Glomerular visceral epithelial cell (primary cell): ENCODE measurements at regions not wholly inside any gene's neighbourhood (a gene's known extent, or its start where the extent isn't known, plus 50 kb on each side); places are given as distances from the start of the nearest gene placed in this dataset.
"Not testable (repeated sequence)": the region's sequence is repeated elsewhere in the genome, so short reads cannot be mapped to it uniquely, and the experiment has no call there.

Experiments used
- DNase-seq: peaks from one replicate; pipeline ENCODE4 v3.0.0-alpha.2; 2016; ENCODE audit errors: extremely low spot score

- no peak for DNase-seq
These were observed 78.2 kb downstream of the MSL3 start for GRCh38 chrX:11836284-11836683.

DNA sequence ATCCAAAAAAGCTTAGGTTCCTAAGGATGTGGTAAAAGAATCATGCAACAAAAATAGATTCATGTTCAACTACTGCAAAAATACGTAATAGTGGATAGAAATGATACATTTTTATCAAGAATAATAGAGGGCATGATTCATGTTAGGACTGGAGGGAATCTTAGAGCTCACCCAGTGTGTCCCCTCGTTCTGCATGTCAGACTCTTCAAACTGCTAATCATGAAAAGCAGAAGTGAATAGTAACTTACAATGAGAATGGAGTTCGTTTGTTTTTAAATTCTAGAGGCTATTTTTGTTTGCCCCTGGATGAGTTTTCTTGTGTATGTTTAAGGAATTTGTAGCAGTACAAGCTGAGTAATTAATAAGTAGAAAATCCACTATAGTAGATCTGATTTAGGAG is 79.4 kb downstream of the MSL3 start:
- DNase-seq = no peak

- peak; percentile 1 for DNase-seq
These were observed 106.1 kb downstream of the MSL3 start for GRCh38 chrX:11864171-11864570.

DNA sequence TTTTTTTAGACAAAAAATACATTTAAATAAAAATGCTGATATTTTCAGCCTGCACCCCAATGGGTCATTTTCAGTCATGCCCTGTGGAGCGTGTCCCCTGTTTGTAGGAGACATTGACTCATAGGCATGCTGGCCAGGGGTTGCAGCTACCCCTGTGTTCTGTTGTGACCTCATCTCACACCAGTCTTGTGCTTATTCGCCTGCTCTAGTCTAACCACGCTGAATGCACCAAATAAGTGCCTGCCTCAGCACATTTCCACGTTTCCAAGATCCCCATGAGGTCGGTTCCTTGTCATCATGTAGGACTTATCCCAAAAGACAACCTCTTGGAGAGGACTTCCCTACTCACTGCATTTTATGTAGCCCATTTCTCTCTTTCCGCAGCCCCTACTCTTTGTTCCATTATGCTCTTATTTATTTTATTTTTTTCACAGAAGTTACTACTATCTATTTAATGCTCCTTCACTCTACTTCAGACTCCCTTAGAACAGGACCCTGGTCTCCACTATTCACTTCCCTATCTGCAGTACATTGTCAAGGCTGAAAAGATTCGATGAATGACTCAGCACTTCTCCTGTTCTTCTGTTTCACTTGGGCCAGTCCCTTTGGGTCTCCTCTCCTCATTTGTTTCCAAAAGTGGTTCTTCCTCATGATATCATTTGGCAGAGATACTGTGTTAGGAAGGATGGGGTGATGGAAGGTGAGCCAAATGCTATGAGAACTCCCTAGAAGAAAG is 109.7 kb downstream of the MSL3 start:
- peak; percentile 41 for DNase-seq

DNA sequence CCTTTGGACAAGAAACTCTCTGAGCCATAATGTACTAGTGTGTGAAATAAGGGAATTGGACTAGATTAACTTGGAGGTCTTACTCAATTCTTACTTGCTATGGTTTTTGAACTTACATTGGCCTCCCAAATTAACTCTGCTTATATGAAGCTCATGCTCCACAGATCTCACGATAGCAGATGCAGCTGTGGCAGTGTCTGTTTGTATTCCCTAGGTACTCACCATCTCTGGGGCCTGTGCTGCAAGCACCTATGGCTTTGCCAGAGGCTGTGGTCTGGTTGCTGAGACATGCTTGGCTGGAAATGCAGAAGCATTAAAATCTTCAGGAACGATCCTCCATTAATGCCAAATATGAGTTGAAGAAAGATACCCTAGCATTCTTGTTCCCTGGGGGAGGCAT is 112.8 kb downstream of the MSL3 start:
- no peak for DNase-seq

- no peak for DNase-seq
These were observed 123.6 kb downstream of the MSL3 start for GRCh38 chrX:11881485-11882170.

DNA sequence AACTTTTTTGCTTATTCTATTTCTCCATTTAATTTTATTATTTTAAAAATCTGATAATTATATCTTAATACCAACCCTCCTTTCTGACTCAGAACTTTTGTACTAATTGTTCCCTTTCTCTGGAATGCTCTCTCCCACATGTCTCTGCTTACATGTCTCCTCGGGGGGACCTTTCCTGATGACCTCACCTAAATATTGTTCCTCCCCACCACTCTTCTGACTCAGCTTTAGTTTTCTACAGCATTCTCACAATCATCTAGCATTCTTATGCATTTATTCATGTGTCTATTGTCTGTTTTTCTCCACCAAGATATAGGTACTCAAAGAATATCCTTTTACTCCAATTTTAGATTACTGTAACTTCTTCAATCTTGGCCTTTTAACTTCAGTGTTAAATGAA is 128.7 kb downstream of the MSL3 start:
- DNase-seq = peak; percentile 46

GRCh38 chrX:11887175-11887574 is 129.1 kb downstream of the MSL3 start:
- no peak for DNase-seq

GRCh38 chrX:11888421-11888820 is 130.4 kb downstream of the MSL3 start:
- no peak for DNase-seq

- DNase-seq = no peak
These were observed 131.8 kb downstream of the MSL3 start for GRCh38 chrX:11889791-11890190.

- no peak for DNase-seq
These were observed 132.9 kb downstream of the MSL3 start for GRCh38 chrX:11890836-11891514.

DNA sequence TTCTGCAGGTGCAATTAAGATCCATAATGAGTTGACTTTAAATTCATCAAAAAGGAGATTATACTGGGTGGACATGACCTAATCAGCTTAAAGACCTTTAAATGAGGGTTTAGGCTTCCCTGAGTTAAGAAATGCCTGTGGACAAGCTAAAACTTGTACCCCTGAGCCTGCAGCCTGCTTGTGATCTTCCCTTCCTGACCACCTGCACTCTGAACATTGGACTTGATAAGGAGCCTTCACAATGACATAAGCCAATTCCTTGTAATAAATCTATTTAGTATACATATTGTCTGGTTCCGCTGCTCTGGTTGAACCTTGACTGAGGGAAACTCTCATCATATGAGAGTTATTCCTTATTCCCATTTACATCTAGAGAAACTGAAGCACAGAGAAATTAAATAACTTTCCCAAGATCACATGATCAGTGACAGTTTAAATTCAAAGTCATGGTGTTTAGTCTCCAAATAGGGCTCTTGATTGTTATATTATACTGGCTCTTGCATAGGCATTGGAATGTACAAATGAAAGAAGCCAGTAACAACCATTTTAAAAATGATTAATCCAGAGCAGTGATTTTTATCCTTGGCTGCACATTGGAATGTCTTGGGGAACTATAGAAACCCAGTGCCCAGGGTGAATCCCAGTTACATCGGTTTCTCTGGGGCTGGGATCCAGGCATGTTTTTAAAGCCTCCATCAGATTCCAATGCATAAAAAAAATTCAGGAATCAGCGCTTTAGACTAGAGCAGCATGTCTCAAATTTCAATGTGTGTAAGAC is 136.1 kb downstream of the MSL3 start:
- peak; percentile 78 for DNase-seq

GRCh38 chrX:11899091-11899490 is 141.1 kb downstream of the MSL3 start:
- DNase-seq = peak; percentile 63

DNA sequence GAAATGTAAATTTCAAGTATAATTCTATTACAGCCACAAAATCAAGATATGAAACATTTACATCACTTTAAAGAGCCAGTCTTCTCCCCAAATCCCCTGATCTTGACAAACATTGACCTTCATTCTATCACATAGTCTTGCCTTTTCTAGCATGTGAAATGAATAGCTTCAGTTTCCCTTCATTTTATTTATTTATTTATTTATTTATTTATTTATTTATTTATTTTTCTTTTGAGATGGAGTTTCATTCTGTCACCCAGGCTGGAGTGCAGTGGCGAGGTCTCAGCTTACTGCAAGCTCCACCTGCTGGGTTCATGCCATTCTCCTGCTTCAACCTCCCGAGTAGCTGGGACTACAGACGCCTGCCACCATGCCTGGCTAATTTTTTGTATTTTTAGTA is 147.9 kb downstream of the MSL3 start:
- not testable (repeated sequence) for DNase-seq

DNA sequence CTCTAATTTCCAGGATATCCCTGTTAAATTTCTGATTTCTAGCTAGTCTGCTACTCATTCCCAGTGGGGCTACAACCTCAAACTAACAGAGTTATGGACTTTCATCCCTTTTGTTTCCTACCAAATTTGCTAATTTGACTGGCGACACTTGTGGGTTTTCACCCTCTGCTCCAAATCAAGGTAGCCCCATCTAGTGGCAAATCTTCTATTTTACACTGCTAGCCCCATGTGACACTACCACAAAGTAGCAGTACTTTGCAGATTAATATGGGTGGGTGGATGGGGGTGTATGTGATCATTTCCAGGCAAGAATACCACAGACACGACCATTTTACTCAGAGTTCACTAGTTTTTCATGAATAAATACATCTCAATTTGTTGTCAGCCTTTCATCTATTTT is 150.3 kb downstream of the MSL3 start:
- DNase-seq = peak; percentile 7

- peak; percentile 1 for DNase-seq
These were observed 155.0 kb downstream of the MSL3 start for GRCh38 chrX:11913001-11913400.

- no peak for DNase-seq
These were observed 171.4 kb downstream of the MSL3 start for GRCh38 chrX:11929476-11929875.

DNA sequence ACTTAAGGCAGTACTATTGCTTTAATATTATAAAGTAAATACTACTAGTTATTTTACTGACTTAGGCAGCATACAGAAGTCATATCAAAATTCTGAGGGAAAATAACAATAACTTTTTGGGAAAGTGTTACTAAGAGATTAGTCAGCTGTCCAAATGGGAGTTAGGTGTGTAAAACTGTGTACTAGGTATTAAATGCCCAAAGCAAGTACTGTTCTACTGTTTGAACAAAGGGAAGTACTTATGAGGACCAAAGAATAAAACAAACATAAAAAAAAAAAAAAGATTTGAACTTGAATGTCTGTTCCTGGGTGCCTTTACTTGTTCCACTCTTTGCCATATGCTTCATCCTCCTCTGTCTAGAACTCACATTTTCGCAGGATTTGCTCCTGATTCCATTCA is 174.4 kb downstream of the MSL3 start:
- DNase-seq = no peak

GRCh38 chrX:11934089-11934488 is 176.1 kb downstream of the MSL3 start:
- DNase-seq = no peak

DNA sequence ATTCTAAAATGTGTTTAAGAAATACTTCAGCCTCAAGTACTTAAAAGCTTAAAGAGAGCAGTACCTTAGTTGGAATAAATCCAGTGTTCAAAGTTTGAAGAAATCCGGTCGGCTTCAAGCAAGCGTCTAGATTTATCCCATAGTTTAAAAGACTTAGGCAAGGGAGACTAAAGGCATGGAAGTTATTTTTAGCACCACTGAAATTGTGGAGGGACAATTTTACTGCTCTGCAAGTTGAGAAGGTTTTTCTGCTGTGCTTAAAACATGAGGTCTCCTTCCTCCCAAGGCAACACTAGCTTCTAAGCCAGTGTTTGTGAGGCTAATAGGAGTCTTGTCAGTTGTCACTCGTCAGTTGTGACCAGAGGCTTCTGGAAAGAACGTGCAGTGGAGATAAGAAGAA is 183.5 kb downstream of the MSL3 start:
- DNase-seq = no peak

GRCh38 chrX:11944501-11944900 is 186.5 kb downstream of the MSL3 start:
- peak; percentile 34 for DNase-seq

- DNase-seq = no peak
These were observed 189.0 kb upstream of the FRMPD4 start for GRCh38 chrX:11949291-11949690.
